Cardiac muscle cell (in vitro differentiated cells and primary cell): ENCODE measurements at regions not wholly inside any gene's neighbourhood (a gene's known extent, or its start where the extent isn't known, plus 50 kb on each side); places are given as distances from the start of the nearest gene placed in this dataset.

ENCODE experiments used
- DNase-seq, 2 donors: peaks; one replicate each; pipeline versions ENCODE4 v3.0.0 to v3.0.0-alpha.2; 2010 to 2017; ENCODE audit warnings: low read depth in 1 of 2, low spot score in 1 of 2
- H3K27ac ChIP-seq: fragments of 200-600 bp; sonication (generic); 2 replicates; pipeline ENCODE4 v1.5.1; 2016
- H3K27me3 ChIP-seq: fragments of 200-600 bp; sonication (generic); 2 replicates; pipeline ENCODE4 v1.6.0; 2016; ENCODE audit warnings: control low read depth
- H3K36me3 ChIP-seq: fragments of 200-600 bp; sonication (generic); 2 replicates; pipeline ENCODE4 v1.5.1; 2016; ENCODE audit warnings: control low read depth
- H3K4me1 ChIP-seq: fragments of 200-600 bp; sonication (generic); 2 replicates; pipeline ENCODE4 v1.8.1; 2017; ENCODE audit warnings: low read depth, mild to moderate bottlenecking, mixed run types
- H3K4me3 ChIP-seq: fragments of 200-600 bp; sonication (generic); 2 replicates; pipeline ENCODE4 v1.5.1; 2016; ENCODE audit warnings: mild to moderate bottlenecking
- H3K9me3 ChIP-seq: fragments of 200-600 bp; sonication (generic); 2 replicates; pipeline ENCODE4 v1.5.1; 2017; ENCODE audit warnings: low read depth, mild to moderate bottlenecking, control low read depth
- TF ChIP-seq, protein P1 (sequence below): IDR thresholded peaks from 2 replicates; pipeline ENCODE4 v1.5.1; 2012; ENCODE audit warnings: low read depth, mild to moderate bottlenecking, low read length

- no peak overlapping the region for H3K4me3 ChIP-seq
- TF ChIP-seq, protein P1, sequence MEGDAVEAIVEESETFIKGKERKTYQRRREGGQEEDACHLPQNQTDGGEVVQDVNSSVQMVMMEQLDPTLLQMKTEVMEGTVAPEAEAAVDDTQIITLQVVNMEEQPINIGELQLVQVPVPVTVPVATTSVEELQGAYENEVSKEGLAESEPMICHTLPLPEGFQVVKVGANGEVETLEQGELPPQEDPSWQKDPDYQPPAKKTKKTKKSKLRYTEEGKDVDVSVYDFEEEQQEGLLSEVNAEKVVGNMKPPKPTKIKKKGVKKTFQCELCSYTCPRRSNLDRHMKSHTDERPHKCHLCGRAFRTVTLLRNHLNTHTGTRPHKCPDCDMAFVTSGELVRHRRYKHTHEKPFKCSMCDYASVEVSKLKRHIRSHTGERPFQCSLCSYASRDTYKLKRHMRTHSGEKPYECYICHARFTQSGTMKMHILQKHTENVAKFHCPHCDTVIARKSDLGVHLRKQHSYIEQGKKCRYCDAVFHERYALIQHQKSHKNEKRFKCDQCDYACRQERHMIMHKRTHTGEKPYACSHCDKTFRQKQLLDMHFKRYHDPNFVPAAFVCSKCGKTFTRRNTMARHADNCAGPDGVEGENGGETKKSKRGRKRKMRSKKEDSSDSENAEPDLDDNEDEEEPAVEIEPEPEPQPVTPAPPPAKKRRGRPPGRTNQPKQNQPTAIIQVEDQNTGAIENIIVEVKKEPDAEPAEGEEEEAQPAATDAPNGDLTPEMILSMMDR: no peak
- H3K27ac ChIP-seq: no peak overlapping the region
- H3K4me1 ChIP-seq: no peaks in the 10 kb centered on the region
- no peaks in the 10 kb centered on the region for H3K36me3 ChIP-seq
- DNase-seq: no peak
- no peaks in the 10 kb centered on the region for H3K27me3 ChIP-seq
- H3K9me3 ChIP-seq: no peaks in the 10 kb centered on the region
These were observed 210.8 kb upstream of the TMEM196 start for GRCh38 chr7:19984231-19984632.

DNA sequence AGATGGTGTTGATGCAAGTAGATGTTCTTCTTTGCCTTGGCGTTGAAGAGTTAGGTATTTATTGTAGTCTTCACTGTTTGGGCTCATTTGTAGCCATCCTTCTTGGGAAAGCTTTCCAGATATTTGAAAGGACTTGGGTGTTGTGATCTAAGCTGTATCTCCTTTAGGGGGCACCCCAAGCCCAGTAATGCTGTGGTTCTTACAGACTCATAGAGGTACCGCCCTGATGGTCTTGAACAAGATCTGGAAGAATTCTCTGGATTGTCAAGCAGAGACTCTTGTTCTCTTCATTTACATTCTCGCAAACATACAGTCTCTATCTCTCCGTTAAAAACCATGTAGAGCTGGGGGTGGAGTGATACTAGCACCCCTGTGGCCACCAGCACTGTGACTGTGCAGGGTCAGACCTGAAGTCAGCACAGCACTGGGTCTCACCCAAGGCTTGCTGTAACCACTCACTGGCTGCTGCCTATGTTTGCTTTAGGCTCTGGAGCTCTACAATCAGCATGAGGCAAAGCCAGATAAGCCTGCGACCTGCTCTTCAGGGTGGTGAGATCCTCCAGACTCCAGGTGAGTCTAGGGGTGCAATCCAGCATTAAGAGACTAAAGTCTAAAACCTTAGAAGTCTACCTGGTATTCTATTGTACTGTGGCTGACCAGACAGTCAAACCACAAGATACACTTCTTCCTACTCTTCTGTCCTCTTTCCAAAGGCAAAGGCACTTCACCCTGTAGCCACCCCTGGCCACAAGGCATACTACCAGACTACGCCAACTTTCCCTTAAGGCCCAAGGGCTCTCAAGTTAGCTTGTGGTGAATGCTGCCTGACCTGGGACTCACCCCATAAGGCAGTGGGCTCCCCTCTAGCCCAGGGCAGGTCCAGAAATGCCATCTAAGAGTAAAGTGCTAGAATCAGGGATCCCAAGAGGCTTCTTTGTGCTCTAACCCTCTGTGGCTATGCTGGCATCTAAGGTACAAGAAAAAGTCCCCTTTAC lies 209.7 kb upstream of the TMEM196 start:
- no peaks in the 10 kb centered on the region for H3K4me1 ChIP-seq
- H3K9me3 ChIP-seq: no peaks in the 10 kb centered on the region
- TF ChIP-seq, protein P1: peak; percentile 48
- H3K27ac ChIP-seq: no peak overlapping the region
- H3K36me3 ChIP-seq: no peaks in the 10 kb centered on the region
- peak; percentile 58 to 82 for DNase-seq
- no peak overlapping the region for H3K4me3 ChIP-seq
- no peaks in the 10 kb centered on the region for H3K27me3 ChIP-seq

DNA sequence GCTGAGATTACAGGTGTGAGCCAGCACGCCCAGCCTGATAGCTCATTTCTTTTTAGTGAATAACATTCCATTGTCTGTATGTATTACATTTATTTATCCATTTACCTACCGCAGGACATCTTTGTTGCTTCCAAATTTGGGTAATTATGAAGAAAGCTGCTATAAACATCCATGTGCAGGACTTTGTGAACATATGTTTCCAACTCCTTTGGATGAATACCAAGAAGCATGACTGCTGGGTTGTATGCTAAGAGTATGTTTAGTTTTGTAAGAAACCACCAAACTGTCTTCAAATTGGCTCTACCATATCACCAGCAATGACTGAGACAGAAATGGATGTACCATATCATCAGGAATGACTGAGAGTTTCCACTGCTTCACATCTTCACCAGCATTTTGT lies 200.2 kb upstream of the TMEM196 start:
- H3K36me3 ChIP-seq: no peaks in the 10 kb centered on the region
- no peak for DNase-seq
- no peak overlapping the region for H3K4me3 ChIP-seq
- TF ChIP-seq, protein P1: no peak
- no peaks in the 10 kb centered on the region for H3K9me3 ChIP-seq
- no peaks in the 10 kb centered on the region for H3K27me3 ChIP-seq
- no peak overlapping the region for H3K27ac ChIP-seq
- peaks cover 6% of the 10 kb centered on the region for H3K4me1 ChIP-seq

DNA sequence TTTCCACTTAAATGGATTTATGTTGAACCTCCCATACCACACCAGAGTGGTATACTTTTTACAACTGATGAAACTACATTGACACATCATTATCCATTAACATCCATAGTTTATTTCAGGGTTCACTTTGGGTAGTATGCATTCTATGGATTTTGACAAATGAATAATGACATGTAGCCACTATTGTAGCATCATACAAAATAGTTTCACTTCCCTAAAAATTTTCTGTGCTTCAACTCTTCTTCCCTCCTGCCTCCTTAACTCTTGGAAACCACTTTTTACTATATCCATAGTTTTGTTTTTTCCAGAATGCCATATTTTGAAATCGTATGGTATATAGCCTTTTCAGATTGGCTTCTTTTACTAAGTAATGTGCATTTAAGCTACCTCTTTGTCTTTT lies 199.5 kb upstream of the TMEM196 start:
- TF ChIP-seq, protein P1: no peak
- Histone ChIP-seq H3K4me3 (no peak overlapping the region), H3K4me1 (peaks cover 6% of the 10 kb centered on the region), H3K36me3 (no peaks in the 10 kb centered on the region), H3K27ac (no peak overlapping the region), H3K27me3 (no peaks in the 10 kb centered on the region), H3K9me3 (no peaks in the 10 kb centered on the region)
- no peak for DNase-seq

- no peak for DNase-seq
- Histone ChIP-seq H3K36me3 (no peaks in the 10 kb centered on the region), H3K4me3 (no peak overlapping the region), H3K27ac (no peak overlapping the region), H3K9me3 (no peaks in the 10 kb centered on the region), H3K4me1 (peaks cover 6% of the 10 kb centered on the region), H3K27me3 (no peaks in the 10 kb centered on the region)
- TF ChIP-seq, protein P1: no peak
These were observed 198.5 kb upstream of the TMEM196 start for GRCh38 chr7:19971956-19972355.
